ENCODE measurements at regions not wholly inside any gene's neighbourhood (a gene's known extent, or its start where the extent isn't known, plus 50 kb on each side); places are given as distances from the start of the nearest gene placed in this dataset.

DNA sequence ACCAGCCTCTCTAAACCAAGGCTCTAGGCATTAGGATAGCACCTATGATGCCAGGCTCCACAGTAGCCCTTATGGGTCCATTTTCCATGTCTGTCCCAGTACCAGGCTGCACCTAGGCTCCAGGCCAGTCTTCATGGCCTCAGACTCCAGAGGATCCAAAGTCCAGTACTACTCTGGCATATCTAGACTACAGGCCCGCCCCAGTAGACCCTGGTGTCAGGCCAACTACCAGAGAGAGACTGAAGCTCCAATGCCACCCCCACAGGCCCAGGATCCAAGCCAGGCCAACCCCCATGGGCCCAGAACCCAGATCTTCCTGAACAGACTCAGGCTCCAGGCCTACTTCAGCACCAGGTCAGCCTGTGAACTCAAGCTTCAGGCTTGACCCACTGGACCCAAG, 287.0 kb downstream of the KCNC2 start:
- Histone ChIP-seq H3K27me3 (replicated peaks; ENCODE audit: insufficient read depth, low read depth, low read length, poor library complexity) (no peaks in the 10 kb centered on the region), H3K4me3 (ENCODE audit: low read depth, low read length, poor library complexity, severe bottlenecking) (no peak overlapping the region), H3K36me3 (ENCODE audit: insufficient read depth, low read length, poor library complexity, severe bottlenecking) (no peaks in the 10 kb centered on the region), H3K27ac (ENCODE audit: low read depth, low read length, poor library complexity, severe bottlenecking) (no peak overlapping the region), H3K9me3 (ENCODE audit: low read depth, low read length, poor library complexity, severe bottlenecking) (no peaks in the 10 kb centered on the region), H3K4me1 (ENCODE audit: insufficient read depth, low read length, poor library complexity, severe bottlenecking) (no peaks in the 10 kb centered on the region)
- ChIA-PET CTCF (no interaction called here), POLR2A (ENCODE audit: low non-redundant PET) (no interaction called here)
- intact Hi-C loops (cut with micrococcal nuclease; ENCODE audit: unreplicated experiment), result no loop called here
- BruUV-seq (replicated peaks), result no TSS peak
- DNase-seq (ENCODE audit: low spot score), result no peak
- TF ChIP-seq EZH2 (IDR thresholded peaks at IDR 0.05; ENCODE audit: borderline replicate concordance, low read depth, low read length, poor library complexity, severe bottlenecking) (no peak), CTCF (conservative IDR thresholded peaks at IDR 0.05; ENCODE audit: low read depth, low read length) (no peak)

- no peak for TF ChIP-seq EZH2 (IDR thresholded peaks at IDR 0.05; ENCODE audit: borderline replicate concordance, low read depth, low read length, poor library complexity, severe bottlenecking)
- TF ChIP-seq CTCF (conservative IDR thresholded peaks at IDR 0.05; ENCODE audit: low read depth, low read length), result no peak
- POLR2A ChIA-PET (ENCODE audit: low non-redundant PET), result no interaction called here
These were observed 268.0 kb downstream of the KCNC2 start for GRCh38 chr12:74941670-74942069.

GRCh38 chr12:74945771-74946198, 263.9 kb downstream of the KCNC2 start:
- no peak for DNase-seq (ENCODE audit: low spot score)
- TF ChIP-seq EZH2 (IDR thresholded peaks at IDR 0.05; ENCODE audit: borderline replicate concordance, low read depth, low read length, poor library complexity, severe bottlenecking), result no peak
- TF ChIP-seq CTCF (conservative IDR thresholded peaks at IDR 0.05; ENCODE audit: low read depth, low read length), result no peak
- intact Hi-C loops (cut with micrococcal nuclease; ENCODE audit: unreplicated experiment), result no loop called here
- BruUV-seq (replicated peaks), result no TSS peak
- Histone ChIP-seq H3K27me3 (replicated peaks; ENCODE audit: insufficient read depth, low read depth, low read length, poor library complexity) (no peaks in the 10 kb centered on the region), H3K9me3 (ENCODE audit: low read depth, low read length, poor library complexity, severe bottlenecking) (no peaks in the 10 kb centered on the region), H3K27ac (ENCODE audit: low read depth, low read length, poor library complexity, severe bottlenecking) (no peak overlapping the region), H3K4me3 (ENCODE audit: low read depth, low read length, poor library complexity, severe bottlenecking) (no peak overlapping the region), H3K4me1 (ENCODE audit: insufficient read depth, low read length, poor library complexity, severe bottlenecking) (no peaks in the 10 kb centered on the region), H3K36me3 (ENCODE audit: insufficient read depth, low read length, poor library complexity, severe bottlenecking) (no peaks in the 10 kb centered on the region)
- CTCF ChIA-PET, result no interaction called here
- POLR2A ChIA-PET (ENCODE audit: low non-redundant PET), result no interaction called here

More at GRCh38 chr12:74941670-74942069, 268.0 kb downstream of the KCNC2 start:
- no peak for DNase-seq (ENCODE audit: low spot score)
- CTCF ChIA-PET, result no interaction called here
- Histone ChIP-seq H3K27me3 (replicated peaks; ENCODE audit: insufficient read depth, low read depth, low read length, poor library complexity) (no peaks in the 10 kb centered on the region), H3K27ac (ENCODE audit: low read depth, low read length, poor library complexity, severe bottlenecking) (no peak overlapping the region), H3K4me1 (ENCODE audit: insufficient read depth, low read length, poor library complexity, severe bottlenecking) (no peaks in the 10 kb centered on the region), H3K9me3 (ENCODE audit: low read depth, low read length, poor library complexity, severe bottlenecking) (no peaks in the 10 kb centered on the region), H3K4me3 (ENCODE audit: low read depth, low read length, poor library complexity, severe bottlenecking) (no peak overlapping the region), H3K36me3 (ENCODE audit: insufficient read depth, low read length, poor library complexity, severe bottlenecking) (no peaks in the 10 kb centered on the region)
- intact Hi-C loops (cut with micrococcal nuclease; ENCODE audit: unreplicated experiment), result no loop called here
- no TSS peak for BruUV-seq (replicated peaks)

All from A673 (cell line).